PC-3 (cell line): ENCODE measurements at regions not wholly inside any gene's neighbourhood (a gene's known extent, or its start where the extent isn't known, plus 50 kb on each side); places are given as distances from the start of the nearest gene placed in this dataset.

ENCODE experiments used
- ATAC-seq: fragments of 200-7000 bp; cut with Tn5 transposase; 2 replicates; pipeline ENCODE4 v1.9.1; 2020; ENCODE audit warnings: mild to moderate bottlenecking, moderate library complexity
- BruUV-seq: library from RNA; stranded (reverse); fragments of 400-500 nt; replicated peaks from 2 replicates; lab custom pipeline; 2021; lab: Mats Ljungman, UMichigan
- CTCF ChIA-PET: fragments of 300-600 bp; sonication (Branson Sonifier 250); formaldehyde crosslinking; loops from one replicate; lab custom pipeline; 2022; ENCODE audit warnings: antibody characterized with exemption; lab: Charles Lee
- POLR2A ChIA-PET: fragments of 300-600 bp; sonication (Branson Sonifier 250); formaldehyde crosslinking; loops from one replicate; lab custom pipeline; 2022; ENCODE audit warnings: antibody characterized with exemption; ENCODE audit not compliant: unreplicated experiment; lab: Charles Lee
- DNase-seq: peaks from one replicate; pipeline ENCODE4 v3.0.0-alpha.2; 2015
- H2AFZ ChIP-seq: fragments of 300-600 bp; sonication (generic); 2 replicates; pipeline ENCODE4 v1.6.0; 2016; ENCODE audit warnings: antibody characterized with exemption, low read length
- H3F3A ChIP-seq: fragments of 300-600 bp; sonication (generic); one replicate; pipeline ENCODE4 v1.6.0; 2017; ENCODE audit warnings: antibody characterized with exemption, low read length, control low read depth, mild to moderate bottlenecking; ENCODE audit not compliant: unreplicated experiment
- H3K27ac ChIP-seq: fragments of 300-600 bp; sonication (generic); 2 replicates; pipeline ENCODE4 v1.5.1; 2016; ENCODE audit warnings: mild to moderate bottlenecking, low read length
- H3K27me3 ChIP-seq: fragments of 300-600 bp; sonication (generic); 2 replicates; pipeline ENCODE4 v1.6.1; 2016; ENCODE audit warnings: low read length, mixed read lengths
- H3K36me3 ChIP-seq: fragments of 300-600 bp; sonication (generic); 2 replicates; pipeline ENCODE4 v1.6.1; 2016; ENCODE audit warnings: low read depth, mixed run types, low read length, mixed read lengths
- H3K4me1 ChIP-seq: fragments of 300-600 bp; sonication (generic); 2 replicates; pipeline ENCODE4 v1.5.1; 2016; ENCODE audit warnings: low read length; ENCODE audit not compliant: insufficient read depth
- H3K4me2 ChIP-seq: fragments of 300-600 bp; sonication (generic); 2 replicates; pipeline ENCODE4 v1.6.0; 2016; ENCODE audit warnings: low read length
- H3K4me3 ChIP-seq: fragments of 300-600 bp; sonication (generic); 2 replicates; pipeline ENCODE4 v1.5.1; 2016; ENCODE audit warnings: mild to moderate bottlenecking, low read length, mixed read lengths
- H3K79me2 ChIP-seq: fragments of 300-600 bp; sonication (generic); 2 replicates; pipeline ENCODE4 v1.6.1; 2017; ENCODE audit warnings: low read length, mixed read lengths
- H3K9ac ChIP-seq: fragments of 300-600 bp; sonication (generic); 2 replicates; pipeline ENCODE4 v1.6.0; 2016; ENCODE audit warnings: mild to moderate bottlenecking, low read length
- H3K9me2 ChIP-seq: fragments of 300-600 bp; sonication (generic); replicated peaks from 2 replicates; pipeline ENCODE4 v1.6.1; 2016; ENCODE audit warnings: mixed run types, low read length, mixed read lengths
- H3K9me3 ChIP-seq: fragments of 300-600 bp; sonication (generic); 2 replicates; pipeline ENCODE4 v1.6.1; 2016; ENCODE audit warnings: low read length, mixed read lengths
- H4K20me1 ChIP-seq: fragments of 300-600 bp; sonication (generic); 2 replicates; pipeline ENCODE4 v1.6.1; 2016; ENCODE audit warnings: low read length, mixed read lengths
- EZH2 ChIP-seq: fragments of 300-600 bp; sonication (generic); IDR thresholded peaks from one replicate; pipeline ENCODE4 v1.6.1; 2017; ENCODE audit warnings: antibody characterized with exemption, mild to moderate bottlenecking, low read length; ENCODE audit not compliant: unreplicated experiment
- EZH2phosphoT487 ChIP-seq: fragments of 300-600 bp; sonication (generic); IDR thresholded peaks from 2 replicates; pipeline ENCODE4 v1.6.1; 2018; ENCODE audit warnings: mild to moderate bottlenecking, antibody characterized with exemption, low read length, borderline replicate concordance
- intact Hi-C: fragments of 100-400 bp; cut with micrococcal nuclease; formaldehyde crosslinking; loops from 2 replicates; pipeline ENCODE4 v1.9.0; 2023
- TF ChIP-seq, protein P1 (sequence below): fragments of 300-600 bp; sonication (generic); conservative IDR thresholded peaks from 2 replicates; pipeline ENCODE4 v1.5.1; 2017; ENCODE audit warnings: antibody characterized with exemption, low read depth, mild to moderate bottlenecking, low read length

GRCh38 chr4:187289371-187289770, 565.7 kb upstream of the FAT1 start:
- Histone ChIP-seq H3K36me3 (no peaks in the 10 kb centered on the region), H3K4me2 (no peak overlapping the region), H3K27ac (no peak overlapping the region), H3K9ac (no peak overlapping the region), H3K79me2 (no peaks in the 10 kb centered on the region), H3K4me1 (peaks cover 3% of the 10 kb centered on the region; the same call in 1 of the 2 replicates), H3K9me2 (no peaks in the 10 kb centered on the region), H4K20me1 (no peaks in the 10 kb centered on the region), H3K27me3 (no peaks in the 10 kb centered on the region), H2AFZ (no peak overlapping the region), H3F3A (no peaks in the 10 kb centered on the region), H3K4me3 (no peak overlapping the region), H3K9me3 (no peaks in the 10 kb centered on the region)
- intact Hi-C loops, result no loop called here
- POLR2A ChIA-PET, result no interaction called here
- TF ChIP-seq, protein P1, sequence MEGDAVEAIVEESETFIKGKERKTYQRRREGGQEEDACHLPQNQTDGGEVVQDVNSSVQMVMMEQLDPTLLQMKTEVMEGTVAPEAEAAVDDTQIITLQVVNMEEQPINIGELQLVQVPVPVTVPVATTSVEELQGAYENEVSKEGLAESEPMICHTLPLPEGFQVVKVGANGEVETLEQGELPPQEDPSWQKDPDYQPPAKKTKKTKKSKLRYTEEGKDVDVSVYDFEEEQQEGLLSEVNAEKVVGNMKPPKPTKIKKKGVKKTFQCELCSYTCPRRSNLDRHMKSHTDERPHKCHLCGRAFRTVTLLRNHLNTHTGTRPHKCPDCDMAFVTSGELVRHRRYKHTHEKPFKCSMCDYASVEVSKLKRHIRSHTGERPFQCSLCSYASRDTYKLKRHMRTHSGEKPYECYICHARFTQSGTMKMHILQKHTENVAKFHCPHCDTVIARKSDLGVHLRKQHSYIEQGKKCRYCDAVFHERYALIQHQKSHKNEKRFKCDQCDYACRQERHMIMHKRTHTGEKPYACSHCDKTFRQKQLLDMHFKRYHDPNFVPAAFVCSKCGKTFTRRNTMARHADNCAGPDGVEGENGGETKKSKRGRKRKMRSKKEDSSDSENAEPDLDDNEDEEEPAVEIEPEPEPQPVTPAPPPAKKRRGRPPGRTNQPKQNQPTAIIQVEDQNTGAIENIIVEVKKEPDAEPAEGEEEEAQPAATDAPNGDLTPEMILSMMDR, result no peak
- TF ChIP-seq EZH2 (no peak), EZH2phosphoT487 (no peak)
- ATAC-seq (no peak), DNase-seq (no peak)
- BruUV-seq, result no TSS peak
- CTCF ChIA-PET, result no interaction called here

- POLR2A ChIA-PET, result no interaction called here
- Histone ChIP-seq H3K9me2 (no peaks in the 10 kb centered on the region), H3K9ac (no peak overlapping the region), H3K27ac (peak overlapping the region; percentile 64), H3K4me3 (no peak overlapping the region), H2AFZ (no peak overlapping the region), H3K79me2 (no peaks in the 10 kb centered on the region), H3K4me1 (peaks cover 13% of the 10 kb centered on the region; the same call in 1 of the 2 replicates), H3K36me3 (no peaks in the 10 kb centered on the region), H3K27me3 (no peaks in the 10 kb centered on the region), H3K9me3 (no peaks in the 10 kb centered on the region), H3K4me2 (no peak overlapping the region), H4K20me1 (no peaks in the 10 kb centered on the region), H3F3A (no peaks in the 10 kb centered on the region)
- DNase-seq, result peak; percentile 91
- CTCF ChIA-PET, result no interaction called here
- TF ChIP-seq EZH2, result no peak
- TF ChIP-seq, protein P1, result no peak
- TF ChIP-seq EZH2phosphoT487, result no peak
- peak; percentile 61 for ATAC-seq
- BruUV-seq, result no TSS peak
- intact Hi-C loops, result no loop called here
These were observed 571.2 kb upstream of the FAT1 start for GRCh38 chr4:187294861-187295260.

DNA sequence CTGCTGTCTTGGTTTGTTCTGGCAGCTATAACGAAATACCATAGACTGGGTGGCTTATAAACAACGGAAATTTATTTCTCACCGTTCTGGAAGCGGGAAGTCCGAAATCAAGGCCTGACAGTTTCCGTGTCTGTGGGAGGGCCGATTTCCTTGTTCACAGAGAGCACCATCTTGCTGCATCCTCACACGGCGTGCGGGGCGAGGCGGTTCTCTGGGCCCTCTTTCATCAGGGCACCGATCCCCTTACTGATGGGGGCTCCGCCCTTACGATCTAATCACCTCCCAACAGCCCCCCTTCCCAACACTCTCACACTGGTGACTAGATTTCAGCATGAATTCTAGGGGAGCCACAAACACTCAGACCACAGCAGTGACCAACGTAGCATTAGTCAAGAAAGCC, 578.3 kb upstream of the FAT1 start:
- Histone ChIP-seq H3K36me3 (no peaks in the 10 kb centered on the region), H3K4me3 (no peak overlapping the region), H3K9me3 (no peaks in the 10 kb centered on the region), H2AFZ (no peak overlapping the region), H3K27me3 (no peaks in the 10 kb centered on the region), H4K20me1 (no peaks in the 10 kb centered on the region), H3K4me1 (peaks cover 6% of the 10 kb centered on the region; the same call in 1 of the 2 replicates), H3K27ac (no peak overlapping the region), H3K4me2 (no peak overlapping the region), H3K9ac (no peak overlapping the region), H3K79me2 (no peaks in the 10 kb centered on the region), H3K9me2 (no peaks in the 10 kb centered on the region), H3F3A (no peaks in the 10 kb centered on the region)
- intact Hi-C loops, result loop anchor here (10.0 kb wide), 1 partner anchor 283 kb away; no protein-coding TSS in a partner anchor
- TF ChIP-seq EZH2phosphoT487, result no peak
- no peak for TF ChIP-seq EZH2
- ChIA-PET CTCF (no interaction called here), POLR2A (no interaction called here)
- no peak for ATAC-seq
- no TSS peak for BruUV-seq
- no peak for DNase-seq
